ENCODE measurements at regions not wholly inside any gene's neighbourhood (a gene's known extent, or its start where the extent isn't known, plus 50 kb on each side); places are given as distances from the start of the nearest gene placed in this dataset.

DNA sequence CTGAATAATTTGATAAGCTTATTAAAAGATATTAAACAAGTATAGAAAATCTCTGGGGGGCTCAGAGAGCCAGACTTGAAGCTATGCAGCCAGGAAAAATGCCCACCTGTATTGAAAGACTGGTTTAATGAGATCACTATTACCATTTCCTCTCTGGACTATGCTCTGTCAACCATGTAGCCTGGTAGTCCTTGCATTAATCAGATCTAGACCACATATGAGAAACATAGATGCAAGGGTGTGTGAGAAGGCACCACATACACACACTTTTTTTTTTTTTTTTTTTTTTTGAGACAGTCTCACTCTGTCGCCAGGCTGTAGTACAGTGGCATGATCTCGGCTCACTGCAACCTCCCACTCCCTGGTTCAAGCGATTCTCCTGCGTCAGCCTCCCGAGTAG lies 75.9 kb upstream of the ATP8A1 start:
- Mint-ChIP-seq H3K9me3 (ENCODE audit: insufficient read depth) (peaks cover 11% of the 10 kb centered on the region), H3K27ac (no peak overlapping the region), H3K27me3 (peaks cover 9% of the 10 kb centered on the region), H3K4me3 (no peak overlapping the region), H3K4me1 (no peaks in the 10 kb centered on the region)
- no peak overlapping the region for H2AFZ ChIP-seq (ENCODE audit: insufficient read depth, low read depth, low read length, poor library complexity, severe bottlenecking)
- peaks cover 0 to 8% (median 6%) of the 10 kb centered on the region in 3 donors for H3K9me3 ChIP-seq (ENCODE audit: control extremely low read depth in 1 of 3, control insufficient read depth in 2 of 3, insufficient read depth in 1 of 3, low read length in 2 of 3)
- intact Hi-C loops (cut with micrococcal nuclease) = no loop called here
- no peak overlapping the region for H3K27ac ChIP-seq (ENCODE audit: low read length in 2 of 2)
- H3K27me3 ChIP-seq (replicated peaks in 1 of 4; ENCODE audit: control extremely low read depth in 1 of 4, control insufficient read depth in 3 of 4, insufficient read depth in 4 of 4, low read length in 3 of 4) = no peaks in the 10 kb centered on the region
- POLR2A ChIA-PET = no interaction called here
- DNase-seq = no peak
- no peak overlapping the region for H3K4me3 ChIP-seq (ENCODE audit: control extremely low read depth in 1 of 5, extremely low read depth in 1 of 5, insufficient read depth in 1 of 5, low read depth in 2 of 5, low read length in 4 of 5)
- no peaks in the 10 kb centered on the region for H4K20me1 ChIP-seq (ENCODE audit: control insufficient read depth, insufficient read depth, low read length, poor library complexity, severe bottlenecking)
- no peak for TF ChIP-seq EZH2 (IDR thresholded peaks at IDR 0.05; ENCODE audit: borderline replicate concordance, insufficient read depth, low read depth, low read length, poor library complexity, severe bottlenecking)
- TF ChIP-seq, protein P1, sequence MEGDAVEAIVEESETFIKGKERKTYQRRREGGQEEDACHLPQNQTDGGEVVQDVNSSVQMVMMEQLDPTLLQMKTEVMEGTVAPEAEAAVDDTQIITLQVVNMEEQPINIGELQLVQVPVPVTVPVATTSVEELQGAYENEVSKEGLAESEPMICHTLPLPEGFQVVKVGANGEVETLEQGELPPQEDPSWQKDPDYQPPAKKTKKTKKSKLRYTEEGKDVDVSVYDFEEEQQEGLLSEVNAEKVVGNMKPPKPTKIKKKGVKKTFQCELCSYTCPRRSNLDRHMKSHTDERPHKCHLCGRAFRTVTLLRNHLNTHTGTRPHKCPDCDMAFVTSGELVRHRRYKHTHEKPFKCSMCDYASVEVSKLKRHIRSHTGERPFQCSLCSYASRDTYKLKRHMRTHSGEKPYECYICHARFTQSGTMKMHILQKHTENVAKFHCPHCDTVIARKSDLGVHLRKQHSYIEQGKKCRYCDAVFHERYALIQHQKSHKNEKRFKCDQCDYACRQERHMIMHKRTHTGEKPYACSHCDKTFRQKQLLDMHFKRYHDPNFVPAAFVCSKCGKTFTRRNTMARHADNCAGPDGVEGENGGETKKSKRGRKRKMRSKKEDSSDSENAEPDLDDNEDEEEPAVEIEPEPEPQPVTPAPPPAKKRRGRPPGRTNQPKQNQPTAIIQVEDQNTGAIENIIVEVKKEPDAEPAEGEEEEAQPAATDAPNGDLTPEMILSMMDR (IDR thresholded peaks at IDR 0.05) = no peak
- no peak overlapping the region for H3K9ac ChIP-seq (ENCODE audit: low read length)
- H3K36me3 ChIP-seq (replicated peaks in 1 of 2; ENCODE audit: control extremely low read depth in 1 of 2, control insufficient read depth in 1 of 2, extremely low read depth in 1 of 2, insufficient read depth in 2 of 2, low read length in 1 of 2) = no peaks in the 10 kb centered on the region
- H3K4me2 ChIP-seq (replicated peaks; ENCODE audit: low read depth, low read length, poor library complexity, severe bottlenecking) = no peak overlapping the region
- no peaks in the 10 kb centered on the region for H3K79me2 ChIP-seq (ENCODE audit: control insufficient read depth, insufficient read depth, low read length)
- ATAC-seq (ENCODE audit: low read depth) = no peak
- no peaks in the 10 kb centered on the region for H3K4me1 ChIP-seq (ENCODE audit: control insufficient read depth in 2 of 2, insufficient read depth in 2 of 2, low read length in 2 of 2)
- no CpG with 5 or more reads among the region's 5 CpGs for WGBS (ENCODE audit: insufficient coverage)
- CTCF ChIA-PET = no interaction called here

DNA sequence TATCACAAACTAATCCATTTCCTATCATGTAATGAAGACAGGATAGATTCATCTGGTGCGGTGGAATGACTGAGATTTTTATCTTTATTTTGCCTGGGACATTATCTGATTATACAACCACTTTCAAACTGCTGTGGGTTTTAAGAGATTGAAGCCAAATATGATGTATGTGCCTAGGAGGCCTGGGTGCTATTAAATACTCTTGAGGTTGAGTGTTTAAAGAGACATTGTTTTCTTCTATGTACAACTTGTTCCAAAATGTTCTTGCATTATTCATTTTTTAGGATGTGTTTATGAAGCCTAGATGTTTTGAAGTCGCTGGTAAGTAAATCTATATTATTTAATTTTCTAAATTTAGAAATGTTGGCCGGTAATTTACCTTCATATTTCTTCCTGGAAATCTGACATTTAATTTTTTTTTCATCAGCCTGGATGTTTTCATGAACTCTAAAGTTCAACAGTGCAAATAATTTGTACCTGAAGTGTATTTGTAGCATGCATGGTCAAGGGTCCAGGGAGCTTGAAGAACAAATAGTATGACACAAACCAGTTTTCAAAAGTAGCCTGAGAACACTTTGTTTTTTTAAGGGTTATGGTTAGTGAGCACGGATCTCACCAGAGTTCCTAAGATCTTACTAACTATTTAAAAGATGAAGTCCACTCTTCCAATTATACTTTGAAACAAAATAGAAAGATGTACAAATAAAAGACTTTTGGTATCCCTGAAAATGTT lies 72.8 kb upstream of the ATP8A1 start:
- no peaks in the 10 kb centered on the region for H3K4me1 Mint-ChIP-seq
- no peaks in the 10 kb centered on the region for H3K36me3 ChIP-seq (replicated peaks in 1 of 2; ENCODE audit: control extremely low read depth in 1 of 2, control insufficient read depth in 1 of 2, extremely low read depth in 1 of 2, insufficient read depth in 2 of 2, low read length in 1 of 2)
- H3K4me2 ChIP-seq (replicated peaks; ENCODE audit: low read depth, low read length, poor library complexity, severe bottlenecking) = no peak overlapping the region
- intact Hi-C loops (cut with micrococcal nuclease) = no loop called here
- ATAC-seq (ENCODE audit: low read depth) (no peak), DNase-seq (no peak)
- no peaks in the 10 kb centered on the region for H3K4me1 ChIP-seq (ENCODE audit: control insufficient read depth in 2 of 2, insufficient read depth in 2 of 2, low read length in 2 of 2)
- ChIA-PET CTCF (no interaction called here), POLR2A (no interaction called here)
- no peak overlapping the region for H3K4me3 ChIP-seq (ENCODE audit: control extremely low read depth in 1 of 5, extremely low read depth in 1 of 5, insufficient read depth in 1 of 5, low read depth in 2 of 5, low read length in 4 of 5)
- H3K9me3 ChIP-seq (ENCODE audit: control extremely low read depth in 1 of 3, control insufficient read depth in 2 of 3, insufficient read depth in 1 of 3, low read length in 2 of 3) = peaks cover 0 to 8% (median 6%) of the 10 kb centered on the region in 3 donors
- H4K20me1 ChIP-seq (ENCODE audit: control insufficient read depth, insufficient read depth, low read length, poor library complexity, severe bottlenecking) = no peaks in the 10 kb centered on the region
- no peak overlapping the region for H2AFZ ChIP-seq (ENCODE audit: insufficient read depth, low read depth, low read length, poor library complexity, severe bottlenecking)
- no peak overlapping the region for H3K9ac ChIP-seq (ENCODE audit: low read length)
- H3K27me3 ChIP-seq (replicated peaks in 1 of 4; ENCODE audit: control extremely low read depth in 1 of 4, control insufficient read depth in 3 of 4, insufficient read depth in 4 of 4, low read length in 3 of 4) = no peaks in the 10 kb centered on the region
- WGBS (ENCODE audit: insufficient coverage) = no CpG with 5 or more reads among the region's 4 CpGs
- no peaks in the 10 kb centered on the region for H3K79me2 ChIP-seq (ENCODE audit: control insufficient read depth, insufficient read depth, low read length)
- no peak overlapping the region for H3K4me3 Mint-ChIP-seq
- peaks cover 11% of the 10 kb centered on the region for H3K9me3 Mint-ChIP-seq (ENCODE audit: insufficient read depth)
- H3K27ac Mint-ChIP-seq = no peak overlapping the region
- TF ChIP-seq EZH2 (IDR thresholded peaks at IDR 0.05; ENCODE audit: borderline replicate concordance, insufficient read depth, low read depth, low read length, poor library complexity, severe bottlenecking) = no peak
- TF ChIP-seq, protein P1 (IDR thresholded peaks at IDR 0.05) = no peak
- H3K27me3 Mint-ChIP-seq = peaks cover 6% of the 10 kb centered on the region
- no peak overlapping the region for H3K27ac ChIP-seq (ENCODE audit: low read length in 2 of 2)

Measured in B cell (primary cell).